Adrenal gland (tissue), 9 donors: ENCODE measurements at regions not wholly inside any gene's neighbourhood (a gene's known extent, or its start where the extent isn't known, plus 50 kb on each side); places are given as distances from the start of the nearest gene placed in this dataset.

Source experiments
- DNase-seq, 7 donors: peaks; one replicate each; pipeline ENCODE4 v3.0.0-alpha.2; 2019 to 2020
- H3K27ac ChIP-seq, 5 donors: fragments of 200-600 bp; sonication (generic) in 4 of 5; 1 replicate in 3 of 5; 2 replicates in 2 of 5; pipeline versions ENCODE4 v1.5.1 to v1.8.0; 2016 to 2020; ENCODE audit warnings: mild to moderate bottlenecking in 1 of 5
- H3K27me3 ChIP-seq: fragments of 200-600 bp; 2 replicates; pipeline ENCODE4 v1.8.0; 2021
- H3K36me3 ChIP-seq, 2 donors: fragments of 200-600 bp; replicated peaks in 1 of 2; 1 replicate in 1 of 2; 2 replicates in 1 of 2; pipeline versions ENCODE4 v1.5.1 to v1.8.0; 2018 to 2022
- H3K4me1 ChIP-seq, 2 donors: fragments of 200-600 bp; replicated peaks in 1 of 2; 1 replicate in 1 of 2; 2 replicates in 1 of 2; pipeline versions ENCODE4 v1.5.1 to v1.8.0; 2018 to 2021
- H3K4me3 ChIP-seq, 4 donors: fragments of 200-600 bp; sonication (generic) in 3 of 4; one replicate each; pipeline ENCODE4 v1.5.1; 2016 to 2018
- H3K9me3 ChIP-seq, 3 donors: fragments of 200-600 bp; sonication (generic) in 1 of 3; replicated peaks in 1 of 3; 1 replicate in 2 of 3; 2 replicates in 1 of 3; pipeline versions ENCODE4 v1.5.1 to v1.8.0; 2016 to 2021
- CTCF ChIP-seq, 6 experiments: fragments of 450-650 bp in 4 of 6; fragments of 200-600 bp in 2 of 6; sonication (generic) in 1 of 6; IDR thresholded peaks; 1 replicate in 5 of 6; 2 replicates in 1 of 6; pipeline versions ENCODE4 v1.5.1 to v1.8.0; 2016 to 2021; ENCODE audit warnings: antibody characterized with exemption in 6 of 6, mild to moderate bottlenecking in 2 of 6, moderate library complexity in 1 of 6
- POLR2A ChIP-seq, 2 donors: fragments of 450-650 bp; IDR thresholded peaks; one replicate each; pipeline ENCODE4 v1.6.1; 2017; ENCODE audit warnings: antibody characterized with exemption in 2 of 2, mild to moderate bottlenecking in 2 of 2, moderate library complexity in 1 of 2
- WGBS, 4 donors: extraction: QIAGEN DNeasy Blood & Tissue Kit in 2 of 4; methylation state at CpG; one replicate each; pipeline versions ENCODE4 v1.1.5 to v1.1.7; 2013 to 2017; 5-methylcytosine and 5-hydroxymethylcytosine counted together
- intact Hi-C, 2 donors: fragments of 100-400 bp; cut with DNase I; formaldehyde crosslinking; loops; one replicate each; pipeline versions ENCODE4 v1.14.1 to v1.15.0; 2022 to 2023
- donor health status: healthy with polysubstance abuse.
- donor health status: Bipolar disorder and iron deficiency.
- donor health status: DM: yes; HTN: yes; CAD: no.
- donor health status: DM: no; HTN: no; CAD: no.
- donor health status: DM: no; HTN: no; CAD: no.

- intact Hi-C loops: no loop called here
- 60 to 69% (median 66%) methylated on average over 2 of the region's 2 CpGs for WGBS, 4 donors
- TF ChIP-seq CTCF (IDR thresholded peaks at IDR 0.05) (no peak), POLR2A (IDR thresholded peaks at IDR 0.05) (no peak)
- Histone ChIP-seq H3K4me1 (no peaks in the 10 kb centered on the region), H3K9me3 (no peaks in the 10 kb centered on the region), H3K27ac (no peak overlapping the region), H3K27me3 (no peaks in the 10 kb centered on the region), H3K36me3 (no peaks in the 10 kb centered on the region), H3K4me3 (no peak overlapping the region)
- DNase-seq: no peak
Observed at GRCh38 chr3:84555629-84556028, 403.2 kb upstream of the CADM2 start.

DNA sequence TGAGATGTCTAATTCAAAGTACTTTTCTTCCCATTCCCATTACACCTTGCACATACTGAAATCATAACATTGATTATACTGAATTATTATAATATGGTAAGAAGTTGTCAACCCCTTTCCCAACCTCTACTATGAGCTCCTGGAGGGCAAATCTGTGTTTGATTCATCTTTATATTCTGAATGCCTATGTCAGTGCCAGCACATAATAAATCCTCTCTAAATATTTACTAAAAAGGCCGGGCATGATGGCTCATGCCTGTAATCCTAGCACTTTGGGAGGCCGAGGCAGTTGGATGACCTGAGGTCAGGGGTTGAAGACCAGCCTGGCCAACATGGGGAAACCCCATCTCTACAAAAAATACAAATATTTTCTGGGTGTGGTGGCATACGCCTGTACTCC is 392.5 kb upstream of the CADM2 start:
- Histone ChIP-seq H3K9me3 (no peaks in the 10 kb centered on the region), H3K4me1 (no peaks in the 10 kb centered on the region), H3K27me3 (no peaks in the 10 kb centered on the region), H3K27ac (no peak overlapping the region), H3K4me3 (no peak overlapping the region), H3K36me3 (no peaks in the 10 kb centered on the region)
- TF ChIP-seq POLR2A (IDR thresholded peaks at IDR 0.05): no peak
- TF ChIP-seq CTCF (IDR thresholded peaks at IDR 0.05): no peak
- no peak for DNase-seq
- intact Hi-C loops: no loop called here
- 69 to 75% (median 72%) methylated on average over 3 of the region's 3 CpGs for WGBS, 4 donors

DNA sequence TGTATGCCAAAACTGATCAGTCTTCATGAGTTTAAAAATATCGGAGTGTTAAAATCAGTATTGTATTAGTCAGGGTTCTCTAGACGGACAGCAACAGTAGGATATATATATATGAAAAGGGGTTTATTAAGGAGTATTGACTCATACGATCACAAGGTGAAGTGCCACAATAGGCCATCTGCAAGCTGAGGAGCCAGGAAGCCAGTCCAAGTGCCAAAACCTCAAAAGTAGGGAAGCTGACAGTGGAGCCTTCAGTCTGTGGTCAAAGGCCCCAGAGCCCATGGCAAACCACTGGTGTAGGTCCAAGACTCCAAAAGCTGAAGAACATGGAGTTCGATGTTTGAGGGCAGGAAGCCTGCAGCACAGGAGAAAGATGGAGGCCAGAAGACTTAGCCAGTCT is 391.0 kb upstream of the CADM2 start:
- H3K27me3 ChIP-seq: no peaks in the 10 kb centered on the region
- 70 to 88% (median 84%) methylated on average over 4 of the region's 4 CpGs for WGBS, 4 donors

DNA sequence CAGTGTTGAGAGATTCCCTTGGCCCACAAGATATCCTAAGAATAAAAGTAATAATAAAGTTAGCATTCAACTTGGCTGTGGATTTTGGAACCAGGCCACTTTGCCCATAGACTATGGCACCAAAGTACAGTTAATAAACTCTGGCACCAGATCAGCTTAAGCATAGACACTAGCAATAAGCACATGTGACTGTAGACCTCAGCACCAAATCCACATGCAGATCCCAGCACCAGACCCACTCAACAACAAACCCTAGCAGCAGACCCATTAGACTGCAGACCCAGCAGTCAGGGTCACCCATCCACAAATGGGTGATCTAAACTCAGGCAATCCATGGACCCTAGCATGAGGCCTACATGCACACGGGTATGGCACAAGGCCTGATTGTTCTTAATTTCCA is 384.8 kb upstream of the CADM2 start:
- DNase-seq: no peak
- no peak overlapping the region for H3K27ac ChIP-seq
- peaks cover 0 to 11% (median 0%) of the 10 kb centered on the region in 3 donors for H3K9me3 ChIP-seq
- no peaks in the 10 kb centered on the region for H3K27me3 ChIP-seq
- no peak overlapping the region for H3K4me3 ChIP-seq
- 43 to 89% (median 67%) methylated on average over 1 of the region's 1 CpG for WGBS, 4 donors
- intact Hi-C loops: no loop called here
- no peaks in the 10 kb centered on the region for H3K36me3 ChIP-seq
- H3K4me1 ChIP-seq: no peaks in the 10 kb centered on the region
- no peak for TF ChIP-seq CTCF (IDR thresholded peaks at IDR 0.05)

More for the DNA sequence above, 391.0 kb upstream of the CADM2 start:
- Histone ChIP-seq H3K4me3 (no peak overlapping the region), H3K4me1 (no peaks in the 10 kb centered on the region), H3K27ac (no peak overlapping the region), H3K9me3 (no peaks in the 10 kb centered on the region), H3K36me3 (no peaks in the 10 kb centered on the region)
- no peak for DNase-seq
- TF ChIP-seq POLR2A (IDR thresholded peaks at IDR 0.05) (no peak), CTCF (IDR thresholded peaks at IDR 0.05) (no peak)
- intact Hi-C loops: no loop called here
